ENCODE measurements at regions not wholly inside any gene's neighbourhood (a gene's known extent, or its start where the extent isn't known, plus 50 kb on each side); places are given as distances from the start of the nearest gene placed in this dataset.

DNA sequence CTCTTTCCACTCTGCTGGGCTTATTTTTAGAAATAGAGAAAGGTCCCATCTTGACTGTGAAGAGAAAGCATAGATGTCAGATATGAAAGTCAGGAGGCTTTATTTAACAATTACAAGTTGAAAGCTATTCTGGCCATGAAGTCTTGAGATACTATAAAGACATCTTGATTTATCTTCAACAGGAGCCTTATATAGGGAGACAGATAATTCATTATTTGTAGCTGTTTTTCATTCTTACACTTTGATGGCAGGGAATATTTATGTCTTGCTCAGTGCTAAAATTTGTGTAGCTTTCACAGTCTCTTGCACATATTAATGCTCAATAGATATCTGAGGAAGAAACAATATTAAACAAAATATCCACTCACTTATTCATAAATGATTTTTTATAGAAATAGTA lies 248.8 kb downstream of the C3orf38 start:
- no peaks in the 10 kb centered on the region for H3K79me2 ChIP-seq (ENCODE audit: control insufficient read depth, insufficient read depth, low read length)
- H3K27me3 ChIP-seq (ENCODE audit: control insufficient read depth, insufficient read depth, low read length), result no peaks in the 10 kb centered on the region
- H3K4me3 ChIP-seq (replicated peaks in 1 of 4; ENCODE audit: control extremely low read depth in 1 of 4, insufficient read depth in 1 of 4, low read depth in 3 of 4, low read length in 4 of 4), result no peak overlapping the region
- H3K4me2 ChIP-seq (ENCODE audit: extremely low read depth, insufficient read depth, low read length), result no peak overlapping the region
- no peak overlapping the region for H2AFZ ChIP-seq (ENCODE audit: low read length)
- H3K4me1 ChIP-seq (ENCODE audit: control insufficient read depth, extremely low read depth, insufficient read depth, low read length), result no peaks in the 10 kb centered on the region
- H3K27ac ChIP-seq (ENCODE audit: insufficient read depth, low read length), result no peak overlapping the region
- no peak overlapping the region for H3K9ac ChIP-seq (ENCODE audit: insufficient read depth, low read length)
- no peaks in the 10 kb centered on the region for H3K9me3 ChIP-seq (ENCODE audit: control insufficient read depth, insufficient read depth, low read depth, low read length)
- TF ChIP-seq, protein P1, sequence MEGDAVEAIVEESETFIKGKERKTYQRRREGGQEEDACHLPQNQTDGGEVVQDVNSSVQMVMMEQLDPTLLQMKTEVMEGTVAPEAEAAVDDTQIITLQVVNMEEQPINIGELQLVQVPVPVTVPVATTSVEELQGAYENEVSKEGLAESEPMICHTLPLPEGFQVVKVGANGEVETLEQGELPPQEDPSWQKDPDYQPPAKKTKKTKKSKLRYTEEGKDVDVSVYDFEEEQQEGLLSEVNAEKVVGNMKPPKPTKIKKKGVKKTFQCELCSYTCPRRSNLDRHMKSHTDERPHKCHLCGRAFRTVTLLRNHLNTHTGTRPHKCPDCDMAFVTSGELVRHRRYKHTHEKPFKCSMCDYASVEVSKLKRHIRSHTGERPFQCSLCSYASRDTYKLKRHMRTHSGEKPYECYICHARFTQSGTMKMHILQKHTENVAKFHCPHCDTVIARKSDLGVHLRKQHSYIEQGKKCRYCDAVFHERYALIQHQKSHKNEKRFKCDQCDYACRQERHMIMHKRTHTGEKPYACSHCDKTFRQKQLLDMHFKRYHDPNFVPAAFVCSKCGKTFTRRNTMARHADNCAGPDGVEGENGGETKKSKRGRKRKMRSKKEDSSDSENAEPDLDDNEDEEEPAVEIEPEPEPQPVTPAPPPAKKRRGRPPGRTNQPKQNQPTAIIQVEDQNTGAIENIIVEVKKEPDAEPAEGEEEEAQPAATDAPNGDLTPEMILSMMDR (conservative IDR thresholded peaks at IDR 0.05 in 1 of 2, IDR thresholded peaks at IDR 0.05 in 1 of 2; ENCODE audit: low read depth in 1 of 2, low read length in 2 of 2), result no peak
- TF ChIP-seq EZH2 (IDR thresholded peaks at IDR 0.05; ENCODE audit: low read length, missing control alignments), result no peak
- no peaks in the 10 kb centered on the region for H3K36me3 ChIP-seq (ENCODE audit: control insufficient read depth, insufficient read depth, low read length)
- no peaks in the 10 kb centered on the region for H4K20me1 ChIP-seq (ENCODE audit: control insufficient read depth, extremely low read depth, insufficient read depth, low read length)
- no peak for DNase-seq (ENCODE audit: low read depth in 2 of 2)

DNA sequence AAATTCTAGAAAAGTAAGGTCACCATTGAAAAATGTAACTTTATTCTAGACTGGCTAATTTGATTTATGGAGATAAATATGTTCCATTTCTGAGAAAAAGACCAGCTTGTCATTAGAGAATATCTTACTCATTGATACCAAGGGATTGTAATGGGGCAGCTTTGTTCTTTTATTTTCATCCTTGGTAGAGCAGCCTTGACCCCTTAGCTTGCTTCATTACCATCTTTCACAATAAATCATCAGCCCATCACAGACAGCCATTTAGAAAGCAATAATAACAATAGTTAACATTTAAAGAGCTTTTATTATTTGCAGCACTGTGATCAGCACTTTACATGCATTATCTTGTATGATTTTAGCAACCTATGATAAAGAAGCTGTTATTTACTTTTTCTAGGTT lies 253.6 kb downstream of the C3orf38 start:
- Histone ChIP-seq H2AFZ (ENCODE audit: low read length) (no peak overlapping the region), H3K4me2 (ENCODE audit: extremely low read depth, insufficient read depth, low read length) (no peak overlapping the region), H3K27me3 (ENCODE audit: control insufficient read depth, insufficient read depth, low read length) (no peaks in the 10 kb centered on the region), H3K4me3 (replicated peaks in 1 of 4; ENCODE audit: control extremely low read depth in 1 of 4, insufficient read depth in 1 of 4, low read depth in 3 of 4, low read length in 4 of 4) (no peak overlapping the region), H3K9ac (ENCODE audit: insufficient read depth, low read length) (no peak overlapping the region), H3K27ac (ENCODE audit: insufficient read depth, low read length) (no peak overlapping the region), H3K9me3 (ENCODE audit: control insufficient read depth, insufficient read depth, low read depth, low read length) (no peaks in the 10 kb centered on the region), H4K20me1 (ENCODE audit: control insufficient read depth, extremely low read depth, insufficient read depth, low read length) (no peaks in the 10 kb centered on the region), H3K79me2 (ENCODE audit: control insufficient read depth, insufficient read depth, low read length) (no peaks in the 10 kb centered on the region), H3K36me3 (ENCODE audit: control insufficient read depth, insufficient read depth, low read length) (no peaks in the 10 kb centered on the region), H3K4me1 (ENCODE audit: control insufficient read depth, extremely low read depth, insufficient read depth, low read length) (no peaks in the 10 kb centered on the region)
- no peak for TF ChIP-seq EZH2 (IDR thresholded peaks at IDR 0.05; ENCODE audit: low read length, missing control alignments)
- TF ChIP-seq, protein P1 (conservative IDR thresholded peaks at IDR 0.05 in 1 of 2, IDR thresholded peaks at IDR 0.05 in 1 of 2; ENCODE audit: low read depth in 1 of 2, low read length in 2 of 2), result no peak
- no peak for DNase-seq (ENCODE audit: low read depth in 2 of 2)

DNA sequence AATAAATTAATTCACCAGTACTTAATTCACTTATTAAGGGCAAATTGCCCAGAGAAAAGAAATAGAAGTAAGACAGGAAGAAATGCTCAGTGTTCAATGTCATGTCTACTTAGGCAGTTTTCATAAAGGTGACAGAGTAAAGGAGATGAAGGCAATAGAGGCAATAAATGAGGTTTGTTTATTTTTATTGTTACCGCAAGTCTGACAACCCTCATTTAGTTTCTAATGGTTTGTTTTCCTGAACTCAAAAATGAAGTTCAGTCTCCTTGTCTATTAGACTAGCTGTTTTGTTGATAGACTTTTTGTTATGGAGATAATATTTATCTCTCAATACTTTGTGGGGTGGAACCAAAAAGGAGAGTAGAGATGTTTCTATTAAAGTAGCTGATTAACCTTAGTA lies 258.3 kb downstream of the C3orf38 start:
- H3K4me3 ChIP-seq (replicated peaks in 1 of 4; ENCODE audit: control extremely low read depth in 1 of 4, insufficient read depth in 1 of 4, low read depth in 3 of 4, low read length in 4 of 4), result no peak overlapping the region
- H3K27me3 ChIP-seq (ENCODE audit: control insufficient read depth, insufficient read depth, low read length), result no peaks in the 10 kb centered on the region
- H3K4me1 ChIP-seq (ENCODE audit: control insufficient read depth, extremely low read depth, insufficient read depth, low read length), result no peaks in the 10 kb centered on the region
- H4K20me1 ChIP-seq (ENCODE audit: control insufficient read depth, extremely low read depth, insufficient read depth, low read length), result no peaks in the 10 kb centered on the region
- no peak overlapping the region for H3K9ac ChIP-seq (ENCODE audit: insufficient read depth, low read length)
- no peak overlapping the region for H2AFZ ChIP-seq (ENCODE audit: low read length)
- H3K27ac ChIP-seq (ENCODE audit: insufficient read depth, low read length), result no peak overlapping the region
- no peak for DNase-seq (ENCODE audit: low read depth in 2 of 2)
- no peaks in the 10 kb centered on the region for H3K36me3 ChIP-seq (ENCODE audit: control insufficient read depth, insufficient read depth, low read length)
- no peaks in the 10 kb centered on the region for H3K79me2 ChIP-seq (ENCODE audit: control insufficient read depth, insufficient read depth, low read length)
- no peaks in the 10 kb centered on the region for H3K9me3 ChIP-seq (ENCODE audit: control insufficient read depth, insufficient read depth, low read depth, low read length)
- no peak for TF ChIP-seq EZH2 (IDR thresholded peaks at IDR 0.05; ENCODE audit: low read length, missing control alignments)
- TF ChIP-seq, protein P1 (conservative IDR thresholded peaks at IDR 0.05 in 1 of 2, IDR thresholded peaks at IDR 0.05 in 1 of 2; ENCODE audit: low read depth in 1 of 2, low read length in 2 of 2), result no peak
- H3K4me2 ChIP-seq (ENCODE audit: extremely low read depth, insufficient read depth, low read length), result no peak overlapping the region
